GM21381 (cell line): ENCODE measurements at regions not wholly inside any gene's neighbourhood (a gene's known extent, or its start where the extent isn't known, plus 50 kb on each side); places are given as distances from the start of the nearest gene placed in this dataset.
A peak's percentile ranks its signal among the peaks of the same experiment; 100 is the strongest.
"Not testable (repeated sequence)": the region's sequence is repeated elsewhere in the genome, so short reads cannot be mapped to it uniquely, and the experiment has no call there.

ENCODE experiments used
- ATAC-seq: cut with Tn5 transposase; IDR thresholded peaks from one replicate; pipeline ENCODE4 v1.9.1; 2021; ENCODE audit warnings: mild to moderate bottlenecking, moderate library complexity; ENCODE audit not compliant: unreplicated experiment

- no peak for ATAC-seq
Observed at GRCh38 chr7:87007038-87007437, 52.4 kb downstream of the ELAPOR2 start.

- ATAC-seq = no peak
Observed at GRCh38 chr7:87004956-87005355, 54.5 kb downstream of the ELAPOR2 start.

DNA sequence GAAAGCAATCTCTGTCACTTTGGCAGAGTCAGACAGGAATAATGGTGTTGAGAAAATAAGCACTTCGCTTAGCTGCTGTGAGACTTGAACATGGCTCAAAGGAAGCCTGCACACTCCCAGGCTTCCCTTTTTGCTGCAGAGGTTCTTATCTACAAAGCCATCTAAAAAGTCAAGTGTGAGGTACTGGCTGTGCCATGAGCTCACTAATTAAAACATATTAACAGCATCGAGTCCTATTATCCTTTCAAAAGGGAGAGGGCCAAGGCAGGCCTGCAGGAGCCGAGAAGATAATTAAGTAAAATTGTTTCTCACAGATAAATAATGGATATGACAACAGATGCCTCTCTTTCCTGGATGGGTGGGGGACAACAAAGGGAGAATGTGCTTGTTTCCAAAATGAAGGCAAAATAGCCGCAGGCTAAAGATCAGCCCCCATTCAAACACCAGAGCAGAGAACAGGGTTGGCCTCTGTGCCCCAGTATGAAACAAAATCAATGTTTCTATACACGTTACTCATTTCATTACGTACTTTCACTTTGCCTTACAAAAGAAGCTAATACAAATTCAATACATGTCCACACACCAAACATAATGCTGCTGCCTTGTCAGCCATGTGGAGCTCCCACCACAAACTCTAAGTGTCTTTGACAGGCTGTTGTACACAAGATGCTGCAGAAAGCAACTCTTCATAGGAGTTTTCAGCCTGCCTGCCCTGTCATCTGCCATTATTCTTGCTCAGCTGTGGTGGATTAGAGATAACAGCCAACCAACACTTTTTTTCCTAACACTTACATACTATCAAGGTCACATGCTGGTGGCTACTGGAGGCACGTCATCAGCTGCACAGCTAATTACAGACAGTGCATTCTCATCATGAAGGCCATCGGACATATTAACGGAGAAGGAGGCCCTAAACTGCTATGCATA is 55.3 kb downstream of the ELAPOR2 start:
- ATAC-seq = no peak

- ATAC-seq = no peak
Observed at GRCh38 chr7:87001214-87001613, 58.2 kb downstream of the ELAPOR2 start.

GRCh38 chr7:87000344-87000743 is 59.1 kb downstream of the ELAPOR2 start:
- no peak for ATAC-seq

DNA sequence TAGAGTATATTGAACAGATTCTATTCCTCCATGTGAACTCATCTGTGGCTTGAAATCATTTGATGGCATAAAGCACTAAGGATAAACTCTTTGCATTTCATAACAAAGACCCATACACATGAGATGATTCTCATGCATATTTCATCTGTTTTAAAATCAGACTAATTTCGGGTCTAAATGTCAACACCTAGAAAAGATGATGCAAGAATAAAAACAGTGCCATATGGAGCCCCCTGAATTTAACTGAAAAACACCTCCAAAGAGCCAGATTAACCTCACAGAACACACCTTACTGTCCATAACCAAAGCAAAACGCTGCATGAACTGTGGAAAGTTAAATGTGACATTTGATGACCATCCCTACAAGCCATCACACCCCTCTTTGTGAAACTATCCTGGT is 59.7 kb downstream of the ELAPOR2 start:
- no peak for ATAC-seq

DNA sequence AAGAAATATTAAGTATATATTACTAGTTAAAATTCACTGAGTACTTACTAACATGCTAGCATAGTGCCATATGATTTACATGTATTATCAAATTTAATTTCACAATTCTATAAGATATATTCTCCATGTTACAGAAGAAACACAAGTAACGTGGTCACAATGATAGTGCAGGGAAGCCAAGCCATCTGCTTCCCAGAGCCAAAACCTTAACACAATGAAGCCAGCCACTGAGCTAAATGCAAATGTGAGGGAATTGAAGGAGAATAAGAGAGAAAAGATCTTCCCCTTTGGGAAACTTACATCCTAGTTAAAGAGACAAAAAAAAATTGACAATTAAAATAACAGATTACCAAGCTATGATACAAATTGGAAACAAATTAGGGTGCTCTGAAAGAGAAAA is 63.6 kb downstream of the ELAPOR2 start:
- no peak for ATAC-seq

- no peak for ATAC-seq
Observed at GRCh38 chr7:86995052-86995725, 64.3 kb downstream of the ELAPOR2 start.

- ATAC-seq = no peak
Observed at GRCh38 chr7:86991771-86992191, 67.7 kb downstream of the ELAPOR2 start.

DNA sequence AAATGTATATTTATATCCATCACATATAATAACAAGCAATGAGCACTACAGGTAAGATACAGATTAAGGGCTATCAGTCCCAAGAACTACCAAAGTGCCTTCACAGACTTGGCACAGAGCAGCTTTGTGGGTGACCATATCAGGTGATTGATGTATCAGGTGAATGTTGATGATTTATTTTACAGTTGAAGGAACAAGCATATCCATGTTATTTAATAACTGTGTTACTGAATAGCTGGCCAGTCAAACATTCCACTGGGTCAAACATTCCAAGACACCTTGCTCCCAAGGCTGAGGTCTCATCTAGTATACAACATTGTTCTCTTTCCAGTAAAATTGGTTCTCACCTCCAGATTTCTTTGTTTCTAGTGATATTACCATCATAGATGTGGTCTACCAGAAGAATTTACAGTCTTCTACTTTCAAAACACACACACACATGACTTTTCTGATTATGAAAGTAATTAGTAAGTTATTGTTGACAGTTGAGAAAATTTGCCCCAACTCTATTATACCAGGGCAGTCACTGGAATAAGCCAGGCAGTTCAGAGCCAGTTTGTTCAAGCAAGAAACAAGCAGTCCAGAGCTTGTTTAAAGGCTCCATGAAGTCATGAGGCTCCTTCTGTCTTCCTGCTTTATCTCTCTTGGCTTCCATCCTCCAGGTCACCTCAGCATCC is 68.2 kb downstream of the ELAPOR2 start:
- ATAC-seq = peak; percentile 89

DNA sequence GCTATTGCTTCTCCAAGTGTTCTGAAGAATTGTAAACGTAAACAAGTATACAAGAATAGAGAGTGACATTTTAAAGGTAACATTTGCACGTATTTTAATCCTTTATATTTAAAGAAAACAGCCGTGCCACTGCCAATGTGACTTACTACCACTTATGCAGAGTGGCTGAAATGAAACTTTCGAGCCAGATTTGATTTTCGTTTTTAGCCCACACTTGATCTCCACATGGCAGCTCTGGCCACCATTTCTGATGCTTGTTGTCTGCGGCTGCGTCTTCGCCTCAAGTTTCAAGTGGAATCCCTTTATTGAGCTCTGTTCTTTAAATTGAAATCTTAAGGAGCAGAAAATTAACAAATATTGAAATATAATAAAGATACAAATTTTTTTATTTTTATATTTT is 70.0 kb downstream of the ELAPOR2 start:
- ATAC-seq = no peak

DNA sequence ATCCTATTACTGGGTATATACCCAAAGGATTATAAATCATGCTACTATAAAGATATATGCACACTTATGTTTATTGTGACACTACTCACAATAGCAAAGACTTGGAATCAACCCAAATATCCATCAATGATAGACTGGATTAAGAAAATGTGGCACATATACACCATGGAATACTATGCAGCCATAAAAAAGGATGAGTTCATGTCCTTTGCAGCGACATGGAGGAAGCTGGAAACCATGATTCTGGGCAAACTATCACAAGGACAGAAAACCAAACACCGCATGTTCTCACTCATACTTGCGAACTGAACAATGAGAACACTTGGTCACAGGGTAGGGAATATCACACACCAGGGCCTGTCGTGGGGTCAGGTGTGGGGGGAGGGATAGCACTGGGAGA is 71.6 kb downstream of the ELAPOR2 start:
- ATAC-seq = not testable (repeated sequence)

GRCh38 chr7:86987358-86987757 is 72.1 kb downstream of the ELAPOR2 start:
- not testable (repeated sequence) for ATAC-seq

GRCh38 chr7:86985342-86985741 is 74.1 kb downstream of the ELAPOR2 start:
- not testable (repeated sequence) for ATAC-seq

DNA sequence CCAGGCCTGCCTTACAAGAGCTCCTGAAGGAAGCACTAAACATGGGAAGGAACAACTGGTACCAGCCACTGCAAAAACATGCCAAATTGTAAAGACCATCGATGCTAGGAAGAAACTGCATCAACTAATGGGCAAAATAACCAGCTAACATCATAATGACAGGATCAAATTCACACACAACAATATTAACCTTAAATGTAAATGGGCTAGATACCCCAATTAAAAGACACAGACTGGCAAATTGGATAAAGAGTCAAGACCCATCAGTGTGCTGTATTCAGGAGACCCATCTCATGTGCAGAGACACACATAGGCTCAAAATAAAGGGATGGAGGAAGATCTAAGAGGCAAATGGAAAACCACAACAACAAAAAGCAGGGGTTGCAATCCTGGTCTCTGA is 75.8 kb downstream of the ELAPOR2 start:
- not testable (repeated sequence) for ATAC-seq

DNA sequence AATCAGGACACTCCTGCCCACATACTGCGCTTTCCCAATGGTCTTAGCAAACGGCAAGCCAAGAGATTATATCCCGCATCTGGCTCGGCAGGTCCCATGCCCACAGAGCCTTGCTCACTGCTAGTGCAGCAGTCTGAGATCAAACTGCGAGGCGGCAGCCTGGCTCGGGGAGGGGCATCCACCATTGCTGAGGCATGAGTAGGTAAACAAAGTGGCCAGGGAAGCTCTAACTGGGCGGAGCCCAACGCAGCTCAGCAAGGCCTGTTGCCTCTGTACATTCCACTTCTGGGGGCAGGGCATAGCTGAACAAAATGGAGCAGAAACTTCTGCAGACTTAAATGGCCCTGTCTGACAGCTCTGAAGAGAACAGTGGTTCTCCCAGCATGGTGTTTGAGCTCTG is 77.5 kb downstream of the ELAPOR2 start:
- ATAC-seq = not testable (repeated sequence)

GRCh38 chr7:86981127-86981526 is 78.3 kb downstream of the ELAPOR2 start:
- ATAC-seq = no peak

GRCh38 chr7:86980223-86980622 is 79.2 kb downstream of the ELAPOR2 start:
- ATAC-seq = no peak

- peak; percentile 87 for ATAC-seq
Observed at GRCh38 chr7:86978808-86979506, 80.5 kb downstream of the ELAPOR2 start.

DNA sequence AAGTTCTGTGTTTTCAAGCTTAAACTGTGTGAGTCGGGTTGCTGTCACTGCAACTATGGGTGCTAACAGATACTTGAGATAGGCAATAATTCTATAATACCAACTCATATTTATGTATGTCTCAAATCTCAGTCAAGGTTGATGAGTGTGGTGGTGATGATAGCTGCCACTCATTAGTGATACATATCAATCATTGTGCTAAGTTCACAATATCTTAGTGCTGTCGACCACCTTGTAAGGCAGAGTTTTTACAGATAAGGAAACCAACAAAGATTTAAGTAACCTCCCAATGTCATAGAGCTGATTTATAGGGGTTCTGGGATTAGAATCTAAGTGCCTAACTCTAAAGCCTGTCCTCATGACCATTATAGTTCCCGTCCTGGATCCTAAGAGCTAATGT is 82.5 kb downstream of the ELAPOR2 start:
- ATAC-seq = no peak

DNA sequence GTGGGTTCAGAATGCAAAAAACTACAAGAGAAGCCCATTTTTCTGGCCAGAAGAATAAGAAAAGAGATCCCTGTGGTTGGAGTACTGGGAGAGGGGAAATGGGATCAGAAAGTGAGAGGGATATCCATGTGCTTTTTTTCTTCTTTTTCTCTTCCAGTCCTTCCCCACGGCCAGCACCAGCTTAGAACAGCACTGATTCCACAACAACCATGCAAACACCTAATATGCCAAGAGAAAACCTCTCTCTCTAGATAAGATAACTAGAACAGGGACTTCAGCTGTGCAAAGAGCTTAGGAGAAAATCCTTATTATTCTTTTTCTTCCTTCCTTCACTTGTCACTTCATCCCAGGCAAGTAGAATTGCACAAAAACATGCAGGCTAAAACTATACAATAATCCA is 83.5 kb downstream of the ELAPOR2 start:
- ATAC-seq = no peak
